Gastrocnemius medialis (tissue), 4 donors: ENCODE measurements at regions not wholly inside any gene's neighbourhood (a gene's known extent, or its start where the extent isn't known, plus 50 kb on each side); places are given as distances from the start of the nearest gene placed in this dataset.

Experiments
- ATAC-seq, 2 donors: fragments of 150-250 bp; one replicate each; pipeline ENCODE4 v1.9.1; 2016
- DNase-seq, 2 donors: peaks; one replicate each; pipeline ENCODE4 v3.0.0-alpha.2; 2019
- H3K27ac ChIP-seq, 4 donors: fragments of 200-600 bp; sonication (generic); 1 replicate in 1 of 4; 2 replicates in 3 of 4; pipeline ENCODE4 v1.5.1; 2016 to 2018; ENCODE audit warnings: mild to moderate bottlenecking in 2 of 4, moderate library complexity in 1 of 4
- H3K27me3 ChIP-seq, 3 donors: fragments of 200-600 bp; sonication (generic) in 2 of 3; 1 replicate in 1 of 3; 2 replicates in 2 of 3; pipeline versions ENCODE4 v1.5.1 to v1.6.0; 2016 to 2019; ENCODE audit warnings: mild to moderate bottlenecking in 1 of 3, moderate library complexity in 1 of 3
- H3K36me3 ChIP-seq, 2 donors: fragments of 200-600 bp; sonication (generic) in 1 of 2; one replicate each; pipeline ENCODE4 v1.5.1; 2017 to 2018
- H3K4me1 ChIP-seq, 2 donors: fragments of 200-600 bp; sonication (generic) in 1 of 2; one replicate each; pipeline ENCODE4 v1.5.1; 2016 to 2017; ENCODE audit warnings: mild to moderate bottlenecking in 2 of 2
- H3K4me3 ChIP-seq, 4 donors: fragments of 200-600 bp; sonication (generic) in 3 of 4; 1 replicate in 1 of 4; 2 replicates in 3 of 4; pipeline ENCODE4 v1.5.1; 2016 to 2019; ENCODE audit warnings: mild to moderate bottlenecking in 2 of 4
- H3K9me3 ChIP-seq, 3 donors: fragments of 200-600 bp; sonication (generic) in 2 of 3; 1 replicate in 1 of 3; 2 replicates in 2 of 3; pipeline ENCODE4 v1.5.1; 2016 to 2019
- CTCF ChIP-seq, 5 experiments: fragments of 450-650 bp in 3 of 5; fragments of 200-600 bp in 2 of 5; sonication (generic) in 2 of 5; IDR thresholded peaks in 4 of 5; conservative IDR thresholded peaks in 1 of 5; 1 replicate in 4 of 5; 2 replicates in 1 of 5; pipeline ENCODE4 v1.5.1; 2016 to 2019; ENCODE audit warnings: antibody characterized with exemption in 5 of 5, mild to moderate bottlenecking in 3 of 5, moderate library complexity in 3 of 5
- POLR2A ChIP-seq, 2 donors: fragments of 450-650 bp; IDR thresholded peaks; one replicate each; pipeline ENCODE4 v1.6.1; 2017; ENCODE audit warnings: antibody characterized with exemption in 2 of 2, mild to moderate bottlenecking in 2 of 2, moderate library complexity in 2 of 2
- in situ Hi-C, 4 donors: fragments of 200-750 bp; cut with MboI; loops; one replicate each; pipeline versions ENCODE4 v1.15.0 to v1.8.0; 2017; ENCODE audit warnings: low sequenced_read_pairs in 4 of 4
- intact Hi-C: fragments of 100-400 bp; cut with DNase I; formaldehyde crosslinking; loops from one replicate; pipeline ENCODE4 v1.15.1; 2023; ENCODE audit warnings: low total_unique reads

DNA sequence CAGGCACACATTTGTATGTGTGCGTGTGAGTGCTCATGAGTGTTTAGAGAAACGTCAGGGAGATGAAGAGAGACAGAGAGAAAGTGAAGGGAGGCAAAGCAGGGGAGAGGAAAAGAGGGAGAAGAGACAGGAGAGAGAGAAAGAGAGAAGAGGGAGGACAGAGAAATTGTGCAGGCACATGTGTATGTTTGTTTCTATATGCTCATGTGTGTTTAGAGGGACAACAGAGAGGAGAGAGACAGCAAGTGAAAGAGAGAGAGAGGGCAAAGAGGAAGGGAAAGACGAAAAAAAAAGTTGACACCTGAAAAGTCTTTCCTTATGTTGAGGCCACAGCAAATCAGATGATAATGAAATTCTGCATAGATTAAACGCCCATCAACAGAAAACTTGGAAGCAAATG, 541.1 kb downstream of the TNS1 start:
- Histone ChIP-seq H3K27ac (no peak overlapping the region), H3K4me3 (no peak overlapping the region), H3K36me3 (no peaks in the 10 kb centered on the region), H3K9me3 (no peaks in the 10 kb centered on the region), H3K4me1 (peaks cover 0 to 3% of the 10 kb centered on the region in 2 donors), H3K27me3 (no peaks in the 10 kb centered on the region)
- in situ Hi-C loops = no loop called here
- DNase-seq = no peak
- intact Hi-C loops = no loop called here
- no peak for ATAC-seq
- TF ChIP-seq CTCF (IDR thresholded peaks at IDR 0.05 in 4 of 5, conservative IDR thresholded peaks at IDR 0.05 in 1 of 5) (no peak), POLR2A (IDR thresholded peaks at IDR 0.05) (no peak)

GRCh38 chr2:217459680-217460405, 543.0 kb downstream of the TNS1 start:
- Histone ChIP-seq H3K27ac (no peak overlapping the region), H3K4me3 (no peak overlapping the region), H3K36me3 (no peaks in the 10 kb centered on the region), H3K4me1 (no peaks in the 10 kb centered on the region), H3K9me3 (no peaks in the 10 kb centered on the region), H3K27me3 (no peaks in the 10 kb centered on the region)
- no peak for DNase-seq
- no peak for TF ChIP-seq POLR2A (IDR thresholded peaks at IDR 0.05)
- no peak for TF ChIP-seq CTCF (IDR thresholded peaks at IDR 0.05 in 4 of 5, conservative IDR thresholded peaks at IDR 0.05 in 1 of 5)
- in situ Hi-C loops = no loop called here
- no peak for ATAC-seq
- intact Hi-C loops = no loop called here

- in situ Hi-C loops = no loop called here
- TF ChIP-seq CTCF (IDR thresholded peaks at IDR 0.05 in 4 of 5, conservative IDR thresholded peaks at IDR 0.05 in 1 of 5) = no peak
- TF ChIP-seq POLR2A (IDR thresholded peaks at IDR 0.05) = no peak
- Histone ChIP-seq H3K4me1 (no peaks in the 10 kb centered on the region), H3K27me3 (no peaks in the 10 kb centered on the region), H3K36me3 (no peaks in the 10 kb centered on the region), H3K27ac (no peak overlapping the region), H3K9me3 (no peaks in the 10 kb centered on the region), H3K4me3 (no peak overlapping the region)
- ATAC-seq (no peak), DNase-seq (no peak)
- intact Hi-C loops = no loop called here
Observed at GRCh38 chr2:217459016-217459415, 543.8 kb downstream of the TNS1 start.

DNA sequence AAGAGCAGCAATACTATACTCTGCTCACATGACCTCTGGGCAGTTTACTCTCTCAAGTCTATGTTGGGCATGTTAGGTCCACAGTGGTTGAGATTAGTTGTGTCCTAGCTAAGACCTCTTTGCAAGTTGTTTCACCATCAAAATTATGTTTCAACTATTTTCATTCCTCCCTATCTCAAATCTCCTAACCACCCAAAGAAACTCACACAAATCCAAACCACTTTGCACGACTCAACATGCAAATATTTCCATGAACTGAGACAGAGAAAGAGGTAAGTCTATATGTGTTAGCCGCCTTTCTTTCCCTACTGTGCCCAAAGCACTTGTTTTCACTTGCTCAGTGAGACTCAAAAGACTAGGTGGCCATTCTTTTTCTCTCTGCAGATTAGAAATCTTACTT, 546.8 kb downstream of the TNS1 start:
- Histone ChIP-seq H3K4me1 (no peaks in the 10 kb centered on the region), H3K27ac (no peak overlapping the region), H3K27me3 (no peaks in the 10 kb centered on the region), H3K9me3 (no peaks in the 10 kb centered on the region), H3K36me3 (no peaks in the 10 kb centered on the region), H3K4me3 (no peak overlapping the region)
- in situ Hi-C loops = no loop called here
- TF ChIP-seq CTCF (IDR thresholded peaks at IDR 0.05 in 4 of 5, conservative IDR thresholded peaks at IDR 0.05 in 1 of 5) (no peak), POLR2A (IDR thresholded peaks at IDR 0.05) (no peak)
- intact Hi-C loops = no loop called here
- ATAC-seq (no peak), DNase-seq (no peak)

- DNase-seq (no peak), ATAC-seq (no peak)
- in situ Hi-C loops = no loop called here
- Histone ChIP-seq H3K27ac (no peak overlapping the region), H3K4me1 (no peaks in the 10 kb centered on the region), H3K36me3 (no peaks in the 10 kb centered on the region), H3K4me3 (no peak overlapping the region), H3K27me3 (no peaks in the 10 kb centered on the region), H3K9me3 (no peaks in the 10 kb centered on the region)
- TF ChIP-seq POLR2A (IDR thresholded peaks at IDR 0.05) (no peak), CTCF (IDR thresholded peaks at IDR 0.05 in 4 of 5, conservative IDR thresholded peaks at IDR 0.05 in 1 of 5) (no peak)
- intact Hi-C loops = no loop called here
Observed at GRCh38 chr2:217452928-217453327, 549.9 kb downstream of the TNS1 start.
